ENCODE measurements at regions not wholly inside any gene's neighbourhood (a gene's known extent, or its start where the extent isn't known, plus 50 kb on each side); places are given as distances from the start of the nearest gene placed in this dataset.

DNA sequence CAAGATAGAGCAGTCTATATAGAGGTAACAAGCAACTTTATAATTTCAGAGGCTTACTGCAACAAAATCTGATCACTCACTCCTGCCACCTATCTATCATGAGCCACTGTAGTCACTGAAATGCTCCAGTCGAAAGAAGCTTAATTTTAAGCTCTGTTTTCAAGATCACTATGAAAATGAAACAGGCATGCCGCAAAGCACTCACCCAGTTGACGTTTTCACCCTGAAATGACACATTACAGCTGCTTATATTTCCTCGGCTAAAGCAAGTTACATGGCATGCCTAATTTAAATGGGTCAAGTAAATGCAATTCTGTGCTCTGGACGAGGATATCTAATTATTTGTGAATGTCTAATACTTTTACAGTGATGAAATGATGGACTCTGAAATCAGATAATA is 616.3 kb downstream of the FAM181B start:
- TF ChIP-seq, protein P1, sequence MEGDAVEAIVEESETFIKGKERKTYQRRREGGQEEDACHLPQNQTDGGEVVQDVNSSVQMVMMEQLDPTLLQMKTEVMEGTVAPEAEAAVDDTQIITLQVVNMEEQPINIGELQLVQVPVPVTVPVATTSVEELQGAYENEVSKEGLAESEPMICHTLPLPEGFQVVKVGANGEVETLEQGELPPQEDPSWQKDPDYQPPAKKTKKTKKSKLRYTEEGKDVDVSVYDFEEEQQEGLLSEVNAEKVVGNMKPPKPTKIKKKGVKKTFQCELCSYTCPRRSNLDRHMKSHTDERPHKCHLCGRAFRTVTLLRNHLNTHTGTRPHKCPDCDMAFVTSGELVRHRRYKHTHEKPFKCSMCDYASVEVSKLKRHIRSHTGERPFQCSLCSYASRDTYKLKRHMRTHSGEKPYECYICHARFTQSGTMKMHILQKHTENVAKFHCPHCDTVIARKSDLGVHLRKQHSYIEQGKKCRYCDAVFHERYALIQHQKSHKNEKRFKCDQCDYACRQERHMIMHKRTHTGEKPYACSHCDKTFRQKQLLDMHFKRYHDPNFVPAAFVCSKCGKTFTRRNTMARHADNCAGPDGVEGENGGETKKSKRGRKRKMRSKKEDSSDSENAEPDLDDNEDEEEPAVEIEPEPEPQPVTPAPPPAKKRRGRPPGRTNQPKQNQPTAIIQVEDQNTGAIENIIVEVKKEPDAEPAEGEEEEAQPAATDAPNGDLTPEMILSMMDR (conservative IDR thresholded peaks at IDR 0.05; ENCODE audit: low read length) = no peak
- no peak for TF ChIP-seq EZH2phosphoT487 (IDR thresholded peaks at IDR 0.05; ENCODE audit: borderline replicate concordance, low read depth, low read length)
